B cell (primary cell): ENCODE measurements at regions not wholly inside any gene's neighbourhood (a gene's known extent, or its start where the extent isn't known, plus 50 kb on each side); places are given as distances from the start of the nearest gene placed in this dataset.

Experiments used
- CTCF ChIP-seq: fragments of 200-600 bp; IDR thresholded peaks from one replicate; pipeline ENCODE4 v1.8.0; 2022; ENCODE audit warnings: antibody characterized with exemption, mild to moderate bottlenecking
- EZH2 ChIP-seq: IDR thresholded peaks from 2 replicates; pipeline ENCODE4 v1.6.1; 2012; ENCODE audit warnings: borderline replicate concordance, low read depth, mild to moderate bottlenecking, moderate library complexity, low read length; ENCODE audit not compliant: insufficient read depth, poor library complexity, severe bottlenecking

DNA sequence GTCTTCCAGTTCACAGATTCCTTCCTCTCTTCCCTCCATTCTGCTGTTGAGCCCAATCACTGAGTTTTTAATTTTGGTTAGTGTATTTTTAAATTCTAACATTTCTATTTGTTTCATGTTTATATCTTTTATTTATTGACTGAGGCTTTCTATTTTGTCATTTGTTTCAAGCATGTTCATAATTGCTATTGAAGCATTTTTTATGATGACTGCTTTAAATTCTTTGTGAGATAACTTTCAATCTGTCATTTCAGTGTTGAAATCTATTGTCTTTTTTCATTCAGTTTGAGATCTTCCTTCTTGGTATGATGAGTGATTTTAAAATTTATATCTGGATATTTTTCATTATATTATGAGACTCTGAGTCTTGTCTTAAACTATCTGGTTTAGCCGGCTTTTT, 192.3 kb downstream of the RPLP1 start:
- no peak for TF ChIP-seq CTCF
- TF ChIP-seq EZH2: no peak
